ENCODE measurements at regions not wholly inside any gene's neighbourhood (a gene's known extent, or its start where the extent isn't known, plus 50 kb on each side); places are given as distances from the start of the nearest gene placed in this dataset.

GRCh38 chr5:24909210-24909609 is 264.4 kb upstream of the CDH10 start:
- no peak overlapping the region for H3K4me3 ChIP-seq
- H3K4me1 ChIP-seq (ENCODE audit: low read depth) = no peaks in the 10 kb centered on the region
- peaks cover 34% of the 10 kb centered on the region for H3K9me3 ChIP-seq
- DNase-seq (no peak), ATAC-seq (no peak)
- no peaks in the 10 kb centered on the region for H3K36me3 ChIP-seq (ENCODE audit: low read depth)
- intact Hi-C loops (cut with DNase I, micrococcal nuclease) = no loop called here
- TF ChIP-seq, protein P1, sequence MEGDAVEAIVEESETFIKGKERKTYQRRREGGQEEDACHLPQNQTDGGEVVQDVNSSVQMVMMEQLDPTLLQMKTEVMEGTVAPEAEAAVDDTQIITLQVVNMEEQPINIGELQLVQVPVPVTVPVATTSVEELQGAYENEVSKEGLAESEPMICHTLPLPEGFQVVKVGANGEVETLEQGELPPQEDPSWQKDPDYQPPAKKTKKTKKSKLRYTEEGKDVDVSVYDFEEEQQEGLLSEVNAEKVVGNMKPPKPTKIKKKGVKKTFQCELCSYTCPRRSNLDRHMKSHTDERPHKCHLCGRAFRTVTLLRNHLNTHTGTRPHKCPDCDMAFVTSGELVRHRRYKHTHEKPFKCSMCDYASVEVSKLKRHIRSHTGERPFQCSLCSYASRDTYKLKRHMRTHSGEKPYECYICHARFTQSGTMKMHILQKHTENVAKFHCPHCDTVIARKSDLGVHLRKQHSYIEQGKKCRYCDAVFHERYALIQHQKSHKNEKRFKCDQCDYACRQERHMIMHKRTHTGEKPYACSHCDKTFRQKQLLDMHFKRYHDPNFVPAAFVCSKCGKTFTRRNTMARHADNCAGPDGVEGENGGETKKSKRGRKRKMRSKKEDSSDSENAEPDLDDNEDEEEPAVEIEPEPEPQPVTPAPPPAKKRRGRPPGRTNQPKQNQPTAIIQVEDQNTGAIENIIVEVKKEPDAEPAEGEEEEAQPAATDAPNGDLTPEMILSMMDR (IDR thresholded peaks at IDR 0.05) = no peak

- TF ChIP-seq, protein P1 (IDR thresholded peaks at IDR 0.05) = no peak
- no peaks in the 10 kb centered on the region for H3K36me3 ChIP-seq (ENCODE audit: low read depth)
- ATAC-seq = no peak
- H3K4me3 ChIP-seq = no peak overlapping the region
- intact Hi-C loops (cut with DNase I, micrococcal nuclease) = no loop called here
- H3K4me1 ChIP-seq (ENCODE audit: low read depth) = no peaks in the 10 kb centered on the region
- DNase-seq = no peak
- H3K9me3 ChIP-seq = peaks cover 28% of the 10 kb centered on the region
Measured at GRCh38 chr5:24906689-24907088, 261.9 kb upstream of the CDH10 start.

- Histone ChIP-seq H3K36me3 (ENCODE audit: low read depth) (no peaks in the 10 kb centered on the region), H3K4me3 (no peak overlapping the region), H3K9me3 (peaks cover 20% of the 10 kb centered on the region), H3K4me1 (ENCODE audit: low read depth) (no peaks in the 10 kb centered on the region)
- intact Hi-C loops (cut with DNase I, micrococcal nuclease) = no loop called here
- TF ChIP-seq, protein P1 (IDR thresholded peaks at IDR 0.05) = no peak
- ATAC-seq (no peak), DNase-seq (no peak)
Measured at GRCh38 chr5:24904981-24905517, 260.3 kb upstream of the CDH10 start.

DNA sequence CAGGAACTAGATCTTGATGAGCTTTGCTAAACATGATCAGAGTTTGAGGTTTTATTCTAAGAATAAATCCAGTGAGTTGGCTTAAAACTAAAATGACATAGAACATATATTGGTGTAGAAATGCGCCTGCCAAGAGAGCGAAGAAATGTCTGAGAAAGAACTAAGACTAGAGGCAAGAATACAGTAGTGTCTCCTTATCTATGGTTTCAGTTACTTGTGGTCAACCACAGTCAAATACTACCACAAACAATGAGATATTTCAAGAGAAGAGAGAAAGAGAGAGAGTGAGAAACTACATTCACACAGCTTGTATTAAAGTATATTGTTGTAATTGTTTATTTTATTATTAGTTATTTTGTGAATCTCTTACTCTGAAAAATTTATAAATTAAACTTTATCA is 254.4 kb upstream of the CDH10 start:
- Histone ChIP-seq H3K9me3 (peaks cover 28% of the 10 kb centered on the region), H3K4me3 (no peak overlapping the region), H3K4me1 (ENCODE audit: low read depth) (no peaks in the 10 kb centered on the region), H3K36me3 (ENCODE audit: low read depth) (no peaks in the 10 kb centered on the region)
- TF ChIP-seq, protein P1 (IDR thresholded peaks at IDR 0.05) = no peak
- ATAC-seq (no peak), DNase-seq (no peak)
- intact Hi-C loops (cut with DNase I, micrococcal nuclease) = no loop called here

- ATAC-seq (no peak), DNase-seq (no peak)
- Histone ChIP-seq H3K4me3 (no peak overlapping the region), H3K36me3 (ENCODE audit: low read depth) (no peaks in the 10 kb centered on the region), H3K4me1 (ENCODE audit: low read depth) (no peaks in the 10 kb centered on the region), H3K9me3 (peaks cover 51% of the 10 kb centered on the region)
- intact Hi-C loops (cut with DNase I, micrococcal nuclease) = no loop called here
- TF ChIP-seq, protein P1 (IDR thresholded peaks at IDR 0.05) = no peak
Measured at GRCh38 chr5:24864244-24864643, 219.5 kb upstream of the CDH10 start.

GRCh38 chr5:24862117-24862516 is 217.3 kb upstream of the CDH10 start:
- peaks cover 55% of the 10 kb centered on the region for H3K9me3 ChIP-seq
- TF ChIP-seq, protein P1 (IDR thresholded peaks at IDR 0.05) = no peak
- H3K36me3 ChIP-seq (ENCODE audit: low read depth) = no peaks in the 10 kb centered on the region
- DNase-seq (no peak), ATAC-seq (no peak)
- H3K4me1 ChIP-seq (ENCODE audit: low read depth) = no peaks in the 10 kb centered on the region
- intact Hi-C loops (cut with DNase I, micrococcal nuclease) = no loop called here
- no peak overlapping the region for H3K4me3 ChIP-seq
